M059J (cell line): ENCODE measurements at regions not wholly inside any gene's neighbourhood (a gene's known extent, or its start where the extent isn't known, plus 50 kb on each side); places are given as distances from the start of the nearest gene placed in this dataset.
A peak's percentile ranks its signal among the peaks of the same experiment; 100 is the strongest.
"Not testable (repeated sequence)": the region's sequence is repeated elsewhere in the genome, so short reads cannot be mapped to it uniquely, and the experiment has no call there.

Experiments
- DNase-seq: peaks from one replicate; pipeline ENCODE4 v3.0.0-alpha.2; 2012; ENCODE audit warnings: low read depth

GRCh38 chr5:92029792-92030191 is 646.7 kb upstream of the ARRDC3 start:
- not testable (repeated sequence) for DNase-seq

- no peak for DNase-seq
Observed at GRCh38 chr5:92023555-92023954, 640.4 kb upstream of the ARRDC3 start.

GRCh38 chr5:92023141-92023471 is 640.0 kb upstream of the ARRDC3 start:
- DNase-seq, result no peak

GRCh38 chr5:92022415-92023140 is 639.5 kb upstream of the ARRDC3 start:
- no peak for DNase-seq

GRCh38 chr5:92019376-92019990 is 636.4 kb upstream of the ARRDC3 start:
- DNase-seq, result peak; percentile 56

GRCh38 chr5:92017776-92018175 is 634.7 kb upstream of the ARRDC3 start:
- DNase-seq, result peak; percentile 93

- DNase-seq, result not testable (repeated sequence)
Observed at GRCh38 chr5:92011845-92012244, 628.7 kb upstream of the ARRDC3 start.

GRCh38 chr5:92003806-92004205 is 620.7 kb upstream of the ARRDC3 start:
- no peak for DNase-seq

GRCh38 chr5:92002721-92003274 is 619.7 kb upstream of the ARRDC3 start:
- DNase-seq, result no peak

GRCh38 chr5:91998774-91999173 is 615.7 kb upstream of the ARRDC3 start:
- DNase-seq, result no peak

GRCh38 chr5:91983869-91984268 is 600.8 kb upstream of the ARRDC3 start:
- DNase-seq, result peak; percentile 16

- DNase-seq, result no peak
Observed at GRCh38 chr5:91978221-91978882, 595.2 kb upstream of the ARRDC3 start.

GRCh38 chr5:91977579-91977978 is 594.5 kb upstream of the ARRDC3 start:
- no peak for DNase-seq

- DNase-seq, result no peak
Observed at GRCh38 chr5:91976451-91976850, 593.3 kb upstream of the ARRDC3 start.

- DNase-seq, result no peak
Observed at GRCh38 chr5:91963166-91963565, 580.0 kb upstream of the ARRDC3 start.

GRCh38 chr5:91957666-91958065 is 574.5 kb upstream of the ARRDC3 start:
- peak; percentile 70 for DNase-seq

- no peak for DNase-seq
Observed at GRCh38 chr5:91956738-91957137, 573.6 kb upstream of the ARRDC3 start.

- peak; percentile 30 for DNase-seq
Observed at GRCh38 chr5:91955610-91956009, 572.5 kb upstream of the ARRDC3 start.

GRCh38 chr5:91954136-91954535 is 571.0 kb upstream of the ARRDC3 start:
- DNase-seq, result no peak

- DNase-seq, result no peak
Observed at GRCh38 chr5:91950328-91950727, 567.2 kb upstream of the ARRDC3 start.

- DNase-seq, result no peak
Observed at GRCh38 chr5:91946870-91947269, 563.8 kb upstream of the ARRDC3 start.

GRCh38 chr5:91941588-91941987 is 558.5 kb upstream of the ARRDC3 start:
- DNase-seq, result no peak

GRCh38 chr5:91938441-91938840 is 555.3 kb upstream of the ARRDC3 start:
- peak; percentile 47 for DNase-seq
